SK-N-MC (cell line): ENCODE measurements at regions not wholly inside any gene's neighbourhood (a gene's known extent, or its start where the extent isn't known, plus 50 kb on each side); places are given as distances from the start of the nearest gene placed in this dataset.

Source experiments
- FOXP2 ChIP-seq: optimal IDR thresholded peaks from 2 replicates; pipeline ENCODE3; 2011; ENCODE audit warnings: mild to moderate bottlenecking, moderate library complexity; ENCODE audit not compliant: insufficient read depth; ENCODE audit errors: extremely low read length, control extremely low read depth
- POLR2AphosphoS5 ChIP-seq: IDR thresholded peaks from 2 replicates; pipeline ENCODE4 v1.6.1; 2012; ENCODE audit warnings: mild to moderate bottlenecking, low read depth, low read length, borderline replicate concordance

DNA sequence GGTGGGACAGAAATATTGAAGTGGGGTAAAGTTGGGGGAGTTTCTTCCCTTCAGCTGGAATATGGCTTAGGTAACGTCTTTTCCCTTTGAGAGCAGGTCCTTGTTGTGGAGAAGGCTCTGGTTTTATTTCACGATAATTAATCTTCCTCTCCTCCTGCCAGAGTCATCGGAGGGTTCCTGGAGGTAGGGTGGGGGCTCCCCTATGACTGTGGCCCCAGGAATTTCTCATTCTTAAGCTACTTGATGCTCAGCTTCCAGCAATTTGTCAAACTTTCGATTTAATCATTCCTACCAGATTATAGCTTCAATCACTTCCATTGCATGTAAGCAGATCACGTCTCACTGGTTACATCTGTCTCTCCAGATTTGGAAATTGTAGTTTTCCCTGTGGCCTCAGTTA, 242.8 kb upstream of the PLET1 start:
- no peak for TF ChIP-seq POLR2AphosphoS5
- TF ChIP-seq FOXP2 = no peak
